Ovary (tissue), 3 donors: ENCODE measurements at regions not wholly inside any gene's neighbourhood (a gene's known extent, or its start where the extent isn't known, plus 50 kb on each side); places are given as distances from the start of the nearest gene placed in this dataset.
A peak's percentile ranks its signal among the peaks of the same experiment; 100 is the strongest.
"Not testable (repeated sequence)": the region's sequence is repeated elsewhere in the genome, so short reads cannot be mapped to it uniquely, and the experiment has no call there.

Experiments used
- CTCF ChIP-seq, 3 donors: fragments of 450-650 bp in 2 of 3; fragments of 200-600 bp in 1 of 3; IDR thresholded peaks; one replicate each; pipeline versions ENCODE4 v1.5.1 to v1.8.0; 2016 to 2022; ENCODE audit warnings: antibody characterized with exemption in 3 of 3, mild to moderate bottlenecking in 1 of 3
- EP300 ChIP-seq: sonication (generic); formaldehyde crosslinking; IDR thresholded peaks from one replicate; pipeline ENCODE4 v1.6.1; 2017; ENCODE audit warnings: antibody characterized with exemption
- donor health status: DM: no; HTN: no; CAD: no.

- TF ChIP-seq CTCF (IDR thresholded peaks at IDR 0.05) = peak; percentile 27 to 46 (median 38)
- TF ChIP-seq EP300 = not testable (repeated sequence)
Observed at GRCh38 chr7:128608678-128609421, 63.2 kb upstream of the GARIN1A start.
